ENCODE measurements at regions not wholly inside any gene's neighbourhood (a gene's known extent, or its start where the extent isn't known, plus 50 kb on each side); places are given as distances from the start of the nearest gene placed in this dataset.

DNA sequence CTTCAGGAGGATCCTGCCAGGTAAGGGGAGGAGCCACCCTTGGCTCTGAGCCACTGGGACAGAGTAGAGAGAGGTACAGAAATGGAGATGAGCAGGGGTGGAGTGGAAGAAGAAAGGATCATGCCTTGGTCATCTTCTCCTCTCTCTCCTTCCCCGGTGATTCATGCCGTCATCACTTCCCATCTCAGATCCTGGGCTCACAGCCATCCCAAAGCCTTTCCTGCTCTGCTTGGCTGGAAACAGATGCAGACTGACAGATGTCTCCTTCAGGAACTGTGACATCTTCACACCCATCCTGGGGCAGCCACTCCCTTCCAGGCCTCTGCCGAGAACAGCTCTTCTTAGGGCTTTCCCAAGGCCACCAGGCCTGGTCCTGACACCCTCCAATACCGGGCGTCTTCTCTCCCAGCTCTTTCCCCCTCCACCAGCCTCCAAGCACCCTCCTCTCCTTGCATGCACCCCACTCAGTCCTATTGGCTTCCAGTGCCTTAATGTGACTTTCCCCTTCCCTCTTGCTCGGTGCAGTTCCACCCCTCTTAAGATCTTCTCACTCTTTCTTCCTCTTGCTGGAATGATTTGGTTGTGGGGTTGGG, 58.3 kb upstream of the TNP1 start:
- TF ChIP-seq, protein P1, sequence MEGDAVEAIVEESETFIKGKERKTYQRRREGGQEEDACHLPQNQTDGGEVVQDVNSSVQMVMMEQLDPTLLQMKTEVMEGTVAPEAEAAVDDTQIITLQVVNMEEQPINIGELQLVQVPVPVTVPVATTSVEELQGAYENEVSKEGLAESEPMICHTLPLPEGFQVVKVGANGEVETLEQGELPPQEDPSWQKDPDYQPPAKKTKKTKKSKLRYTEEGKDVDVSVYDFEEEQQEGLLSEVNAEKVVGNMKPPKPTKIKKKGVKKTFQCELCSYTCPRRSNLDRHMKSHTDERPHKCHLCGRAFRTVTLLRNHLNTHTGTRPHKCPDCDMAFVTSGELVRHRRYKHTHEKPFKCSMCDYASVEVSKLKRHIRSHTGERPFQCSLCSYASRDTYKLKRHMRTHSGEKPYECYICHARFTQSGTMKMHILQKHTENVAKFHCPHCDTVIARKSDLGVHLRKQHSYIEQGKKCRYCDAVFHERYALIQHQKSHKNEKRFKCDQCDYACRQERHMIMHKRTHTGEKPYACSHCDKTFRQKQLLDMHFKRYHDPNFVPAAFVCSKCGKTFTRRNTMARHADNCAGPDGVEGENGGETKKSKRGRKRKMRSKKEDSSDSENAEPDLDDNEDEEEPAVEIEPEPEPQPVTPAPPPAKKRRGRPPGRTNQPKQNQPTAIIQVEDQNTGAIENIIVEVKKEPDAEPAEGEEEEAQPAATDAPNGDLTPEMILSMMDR (IDR thresholded peaks at IDR 0.05; ENCODE audit: poor library complexity), result no peak
- TF ChIP-seq EZH2 (IDR thresholded peaks at IDR 0.05; ENCODE audit: borderline replicate concordance), result no peak
- no peak for TF ChIP-seq EZH2phosphoT487 (IDR thresholded peaks at IDR 0.05; ENCODE audit: low read depth, severe bottlenecking, unreplicated experiment)
